GM21576 (cell line): ENCODE measurements at regions not wholly inside any gene's neighbourhood (a gene's known extent, or its start where the extent isn't known, plus 50 kb on each side); places are given as distances from the start of the nearest gene placed in this dataset.

ENCODE experiments used
- ATAC-seq: cut with Tn5 transposase; IDR thresholded peaks from one replicate; pipeline ENCODE4 v1.9.1; 2021; ENCODE audit warnings: mild to moderate bottlenecking, moderate library complexity; ENCODE audit not compliant: unreplicated experiment

DNA sequence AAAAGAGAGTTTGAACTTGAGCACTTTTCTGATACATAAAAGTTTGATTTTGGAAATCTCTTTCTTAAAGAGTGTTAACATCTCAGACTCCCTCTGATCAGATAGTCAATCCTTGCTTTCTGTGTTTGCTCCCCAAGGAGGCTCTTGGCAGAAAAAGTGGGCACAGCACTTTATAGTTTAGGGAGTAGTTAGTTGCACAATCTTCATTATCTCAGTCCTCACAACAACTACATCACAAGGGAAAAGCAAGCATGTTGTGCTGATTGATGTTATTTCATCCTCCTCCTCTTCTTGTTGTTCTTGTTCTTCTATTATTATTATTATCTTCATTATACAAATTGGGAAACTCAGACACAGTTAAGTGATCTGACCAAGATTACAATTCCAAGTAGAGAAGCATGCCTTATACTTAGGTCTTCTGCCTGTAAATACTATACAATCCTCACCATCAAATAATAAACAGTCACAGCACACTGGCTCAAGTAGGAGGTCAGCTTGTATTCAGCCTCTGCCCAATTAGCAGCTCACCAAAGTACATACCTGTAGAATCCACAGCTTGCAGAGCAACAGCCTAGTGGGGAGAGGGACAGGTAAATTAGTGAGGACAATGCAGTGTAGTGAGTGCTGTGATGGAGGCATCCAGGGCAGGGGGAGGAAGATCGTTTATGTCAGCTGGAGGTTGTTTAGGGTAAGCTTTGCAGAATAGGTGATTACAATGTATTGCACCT lies 304.1 kb upstream of the MME start:
- no peak for ATAC-seq

DNA sequence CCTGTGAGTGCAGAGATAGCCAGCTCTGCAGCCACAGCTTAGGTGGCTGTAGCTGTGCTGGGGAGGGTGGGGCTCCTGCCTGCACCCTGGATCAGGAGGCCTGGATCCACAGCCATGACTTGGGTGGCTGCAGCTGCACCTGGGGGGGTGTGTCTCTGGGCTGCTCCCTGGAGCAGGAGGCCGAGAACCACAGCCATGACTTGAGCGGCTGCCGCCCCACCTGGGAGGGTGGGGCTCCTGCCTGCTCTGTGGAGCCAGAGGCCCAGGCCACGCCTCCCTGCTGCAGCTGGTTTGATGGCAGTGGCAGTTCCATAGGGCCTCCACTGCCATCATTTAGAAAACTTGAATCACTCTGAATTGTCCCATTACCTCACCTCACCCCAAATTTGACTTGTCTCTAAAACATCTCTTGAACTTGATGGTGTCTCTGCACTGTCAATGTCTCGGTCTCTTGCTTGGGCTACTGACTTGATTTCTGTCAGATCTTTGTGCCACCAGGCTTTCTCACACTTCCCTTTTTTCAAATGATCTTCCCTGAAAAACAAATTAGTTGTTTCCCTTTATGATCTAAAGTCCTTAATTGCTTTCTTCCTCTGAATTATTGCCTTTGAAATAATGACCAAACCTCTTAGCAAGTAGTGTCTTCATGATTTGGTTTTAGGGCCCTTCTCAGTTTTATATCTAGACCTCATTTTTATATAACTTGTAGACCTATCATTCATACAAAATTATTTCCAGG lies 313.2 kb upstream of the MME start:
- no peak for ATAC-seq

DNA sequence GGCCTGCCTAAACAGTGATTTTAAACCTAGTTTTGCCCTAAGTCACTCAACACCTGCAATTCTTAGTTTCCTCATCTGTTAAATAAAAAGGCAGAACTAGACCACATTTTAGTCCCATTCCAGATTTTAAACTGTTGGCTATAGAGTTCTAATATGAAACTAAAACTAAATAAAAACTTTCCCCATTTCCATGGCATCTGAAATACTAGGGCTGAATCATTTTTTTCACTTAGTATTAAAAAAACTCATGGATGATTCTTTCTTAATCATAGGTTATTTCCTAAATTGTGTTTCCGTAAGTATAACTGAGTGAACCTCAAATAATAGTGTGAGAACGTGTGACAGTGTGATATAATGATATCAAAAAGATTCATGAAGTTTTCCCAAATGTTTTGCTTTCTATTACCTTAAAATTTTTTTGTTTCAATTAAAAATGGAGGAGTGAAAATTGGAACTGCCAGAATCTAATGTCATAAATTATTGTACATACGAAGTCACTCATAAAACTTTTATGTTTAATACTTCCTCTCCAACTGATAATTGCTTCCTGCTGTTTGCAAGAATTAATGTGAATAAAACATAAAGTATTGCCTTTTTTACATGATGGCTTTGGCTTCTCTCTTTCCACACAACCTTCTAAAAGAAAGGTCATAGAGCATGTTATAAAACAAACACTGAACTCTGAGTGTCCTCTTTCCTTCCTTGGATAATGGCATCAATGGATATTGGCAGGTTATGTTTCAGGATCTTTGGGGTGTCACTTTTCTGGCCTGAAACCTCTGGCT lies 315.1 kb upstream of the MME start:
- no peak for ATAC-seq

DNA sequence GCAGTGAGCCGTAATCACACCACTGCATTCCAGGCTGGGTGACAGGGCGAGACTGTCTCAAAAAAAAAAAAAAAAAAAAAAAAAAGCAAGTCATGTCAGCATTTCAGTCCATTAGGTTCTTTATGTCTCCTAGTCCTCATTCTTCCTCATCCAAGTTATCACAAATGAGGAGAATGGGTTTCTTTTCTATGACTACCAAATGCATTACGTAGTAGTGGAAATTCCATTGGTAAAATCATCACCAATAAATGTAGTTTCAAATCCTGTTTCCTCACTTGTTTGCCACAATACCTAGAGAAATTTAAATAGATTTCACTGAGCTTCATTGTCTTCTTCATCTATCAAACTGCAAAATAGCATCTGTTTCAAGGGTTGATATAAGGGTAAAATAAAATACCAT lies 317.6 kb upstream of the MME start:
- ATAC-seq, result no peak

- ATAC-seq, result no peak
Observed at GRCh38 chr3:154759966-154760365, 320.2 kb upstream of the MME start.

DNA sequence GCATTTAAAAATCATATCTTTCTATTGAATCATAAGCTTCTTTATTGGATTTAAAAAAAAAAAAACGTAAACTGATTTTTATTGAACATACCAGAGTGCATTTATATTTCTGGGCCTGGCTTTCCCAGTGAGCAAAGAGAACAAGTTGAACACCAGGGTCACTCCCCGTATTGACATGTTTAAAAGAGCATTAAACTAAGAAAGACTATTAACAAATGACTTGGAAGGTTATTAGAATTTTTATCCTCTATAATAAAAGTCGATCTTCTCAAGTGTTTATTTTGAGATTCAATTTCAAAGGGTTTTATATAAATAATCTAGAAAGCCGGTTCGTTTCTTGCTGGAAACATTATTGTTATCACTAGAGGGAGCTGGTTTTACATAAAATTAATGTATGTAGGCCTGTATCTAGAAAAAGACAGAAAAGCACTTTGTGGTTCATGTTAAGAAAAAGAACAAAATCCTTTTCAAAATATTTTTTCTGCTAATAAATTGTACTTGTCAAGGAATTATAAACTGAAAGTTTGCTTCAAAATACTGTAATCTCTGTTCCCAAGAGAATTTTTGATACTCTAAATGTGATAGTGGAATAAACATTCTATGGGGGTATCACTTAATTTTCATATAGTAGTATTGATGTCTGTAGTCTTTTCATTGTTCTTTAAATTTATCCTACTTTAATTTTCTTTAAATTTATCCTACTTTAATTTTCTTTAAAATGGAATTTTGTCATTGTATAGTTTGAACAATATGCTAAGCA lies 321.8 kb upstream of the MME start:
- no peak for ATAC-seq

DNA sequence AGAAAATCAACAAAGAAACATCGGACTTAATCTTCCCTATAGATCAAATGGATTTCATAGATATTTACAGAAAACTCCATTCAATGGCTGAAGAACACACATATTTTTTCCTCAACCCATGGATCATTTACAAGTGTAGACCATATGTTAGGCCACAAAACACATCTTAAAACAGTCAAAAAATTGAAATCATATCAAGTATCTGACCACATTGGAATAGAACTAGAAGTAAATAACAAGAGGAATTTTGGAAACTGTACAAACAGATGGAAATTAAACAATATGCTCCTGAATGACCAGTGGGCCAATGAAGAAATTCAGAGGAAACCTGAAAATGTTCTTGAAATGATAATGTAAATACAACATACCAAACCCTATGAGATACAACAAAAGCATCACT lies 323.1 kb upstream of the GPR149 start:
- no peak for ATAC-seq

DNA sequence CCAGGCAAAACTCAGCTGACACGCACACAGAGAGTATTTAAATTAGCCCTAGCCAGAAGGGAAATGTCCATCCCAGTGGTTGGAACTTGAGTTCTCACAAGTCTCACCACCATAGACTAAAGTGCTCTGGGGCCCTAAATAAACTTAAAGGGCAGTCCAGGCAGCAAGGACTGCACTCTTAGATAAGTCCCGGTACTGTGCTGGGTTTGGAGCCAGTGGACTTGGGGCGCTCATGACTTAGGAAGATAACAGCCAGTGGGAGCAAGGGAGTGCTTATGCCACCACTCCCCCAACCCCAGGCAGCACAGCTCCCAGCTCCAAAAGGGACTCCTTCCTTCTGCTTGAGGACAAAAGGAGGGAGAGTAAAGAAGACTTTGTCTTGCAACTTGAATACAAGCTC lies 319.5 kb upstream of the GPR149 start:
- no peak for ATAC-seq

DNA sequence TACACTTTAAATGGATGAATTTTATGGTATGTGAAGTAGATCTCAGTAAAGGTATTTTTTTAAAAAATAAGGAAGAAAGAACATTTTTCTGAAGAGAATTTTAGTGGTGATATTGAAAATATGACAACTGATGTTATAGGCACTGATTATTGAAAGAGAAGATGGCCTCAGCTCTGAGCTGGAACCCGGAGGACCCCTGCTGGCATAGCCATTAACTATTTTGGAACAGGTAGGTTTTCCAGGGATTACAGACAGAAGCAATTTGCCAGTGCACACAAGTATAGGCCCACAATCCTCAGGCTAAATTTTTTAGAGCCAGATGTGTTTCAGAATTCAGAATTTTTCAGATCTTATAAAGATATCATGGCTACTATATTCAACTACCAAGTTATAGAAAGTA lies 315.9 kb upstream of the GPR149 start:
- no peak for ATAC-seq

GRCh38 chr3:154745122-154745521 lies 315.1 kb upstream of the GPR149 start:
- no peak for ATAC-seq

DNA sequence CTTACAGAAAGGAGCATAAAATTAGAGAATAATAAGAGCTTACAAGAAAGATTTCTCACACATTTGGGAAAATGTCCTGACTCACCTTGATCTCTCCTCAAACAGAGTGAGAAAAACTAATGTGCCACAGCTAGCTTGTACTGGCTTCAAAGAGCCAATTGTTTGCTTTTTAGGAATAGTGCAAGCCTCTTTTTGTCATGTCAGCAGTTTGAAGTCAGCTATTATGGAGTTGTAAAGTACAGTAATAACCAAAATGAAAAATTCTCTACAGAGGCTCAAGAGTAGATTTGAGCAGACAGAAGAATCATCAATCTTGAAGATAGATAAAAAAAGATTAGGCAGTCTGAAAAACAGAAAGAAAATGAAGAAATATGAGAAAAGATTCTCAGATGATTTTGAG lies 313.4 kb upstream of the GPR149 start:
- ATAC-seq, result no peak

DNA sequence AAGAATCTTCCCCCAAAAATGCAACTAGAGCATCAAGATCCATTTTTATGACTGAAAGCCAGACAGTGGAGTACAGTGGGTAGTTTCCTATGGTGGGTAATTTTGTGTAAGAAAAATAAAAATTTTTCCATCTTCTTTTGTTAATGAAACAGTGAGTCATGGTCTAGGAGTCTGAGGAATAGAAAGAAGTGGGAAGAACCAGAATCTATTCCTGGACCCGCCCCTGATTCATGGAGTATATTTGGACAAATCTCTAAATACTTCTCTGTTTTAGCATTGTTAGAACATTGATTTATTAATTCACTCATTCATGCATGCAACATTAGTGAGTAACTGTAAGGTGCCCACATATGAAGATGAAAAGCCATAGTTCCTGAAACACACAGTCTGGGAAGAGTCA lies 304.5 kb upstream of the GPR149 start:
- ATAC-seq, result no peak

DNA sequence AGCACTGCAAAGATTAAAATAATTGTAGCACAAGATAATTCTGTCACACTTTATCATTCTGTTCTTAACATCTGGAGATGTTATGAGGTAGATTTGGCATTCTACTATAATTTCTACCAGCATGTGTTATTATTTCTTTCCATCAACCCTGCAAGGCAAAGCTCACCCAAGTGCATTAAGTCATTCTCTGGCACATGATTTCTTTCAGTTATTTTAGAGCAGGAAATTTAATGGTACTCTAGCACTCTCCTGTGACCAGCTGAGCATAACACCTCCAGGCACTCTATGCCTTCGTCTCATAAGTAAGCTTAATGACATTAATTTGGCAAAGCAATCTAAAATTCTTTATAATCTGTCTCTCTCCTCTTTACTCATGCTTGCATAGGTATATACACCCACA lies 300.2 kb upstream of the GPR149 start:
- ATAC-seq, result no peak

GRCh38 chr3:154729741-154730140 lies 299.8 kb upstream of the GPR149 start:
- ATAC-seq, result no peak

DNA sequence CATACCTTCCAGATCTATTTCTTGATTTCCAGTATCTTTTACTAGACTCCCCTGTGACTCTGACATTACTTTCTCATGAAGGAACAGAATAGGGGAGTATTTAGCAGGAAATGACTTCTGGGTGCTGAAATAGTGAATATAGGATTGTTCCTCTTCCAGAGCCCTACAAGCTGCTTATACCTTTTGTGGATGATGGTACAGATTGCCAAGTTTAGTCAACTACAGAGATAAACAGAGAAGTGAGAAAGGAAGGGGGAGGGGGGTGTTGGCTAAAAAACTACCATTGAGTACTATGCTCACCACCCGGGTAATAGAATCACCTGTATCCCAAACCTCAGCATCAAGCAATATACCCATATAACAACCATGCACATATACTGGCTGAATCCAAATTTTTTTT lies 298.3 kb upstream of the GPR149 start:
- no peak for ATAC-seq

DNA sequence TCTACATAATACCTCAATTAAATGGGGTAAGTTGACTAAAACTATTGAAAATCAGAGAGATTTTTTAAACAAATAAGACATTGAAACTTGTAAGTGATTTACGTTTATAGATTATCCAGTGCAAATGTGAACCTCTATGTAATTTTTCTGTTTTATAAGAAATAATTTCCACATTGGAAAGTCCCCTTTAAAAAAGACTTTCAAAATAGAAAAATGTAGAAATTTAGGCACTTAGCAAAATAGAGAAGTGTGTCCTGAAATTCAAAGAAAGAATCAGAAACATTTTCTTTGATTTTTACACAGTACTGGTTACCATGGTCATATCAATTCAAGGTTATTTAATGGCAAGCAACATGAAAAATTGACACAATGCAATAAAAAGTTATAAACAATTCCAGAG lies 290.9 kb upstream of the GPR149 start:
- ATAC-seq, result no peak

- ATAC-seq, result no peak
Observed at GRCh38 chr3:154718053-154718452, 288.1 kb upstream of the GPR149 start.

DNA sequence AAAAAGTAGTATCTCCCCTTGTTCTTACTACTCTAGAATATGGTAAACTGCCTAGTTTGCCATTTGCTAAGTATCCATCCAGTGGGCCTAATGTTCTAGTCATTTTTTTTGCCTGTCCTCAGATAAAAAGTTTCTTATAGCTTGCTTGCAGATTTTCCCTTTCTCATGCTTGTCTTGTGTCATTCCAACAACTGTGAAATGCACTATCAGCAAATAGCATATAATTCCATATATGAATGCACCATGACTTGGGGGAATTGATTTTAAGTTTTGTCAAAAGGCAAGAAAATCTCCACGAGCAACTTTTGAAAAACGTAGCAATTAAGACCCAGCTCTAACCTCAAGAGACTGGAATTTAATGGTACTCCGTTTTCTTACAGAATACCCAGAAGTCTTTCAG lies 286.2 kb upstream of the GPR149 start:
- ATAC-seq, result no peak

DNA sequence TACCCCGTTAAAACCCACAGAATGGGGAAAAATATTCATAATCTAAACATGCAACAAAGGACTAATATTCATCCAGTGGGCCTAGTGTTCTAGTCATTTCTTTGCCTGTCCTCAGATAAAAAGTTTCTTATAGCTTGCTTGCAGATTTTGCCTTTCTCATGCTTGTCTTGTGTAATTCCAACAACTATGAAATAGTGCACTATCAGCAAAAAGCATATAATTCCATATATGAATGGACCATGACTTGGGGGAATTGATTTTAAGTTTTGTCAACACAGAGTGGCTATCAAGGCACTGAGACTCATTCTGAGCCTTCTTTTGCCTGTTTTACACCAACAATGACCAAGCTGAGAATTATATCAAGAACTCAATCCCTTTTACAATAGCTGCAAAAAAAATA lies 278.6 kb upstream of the GPR149 start:
- ATAC-seq, result no peak

DNA sequence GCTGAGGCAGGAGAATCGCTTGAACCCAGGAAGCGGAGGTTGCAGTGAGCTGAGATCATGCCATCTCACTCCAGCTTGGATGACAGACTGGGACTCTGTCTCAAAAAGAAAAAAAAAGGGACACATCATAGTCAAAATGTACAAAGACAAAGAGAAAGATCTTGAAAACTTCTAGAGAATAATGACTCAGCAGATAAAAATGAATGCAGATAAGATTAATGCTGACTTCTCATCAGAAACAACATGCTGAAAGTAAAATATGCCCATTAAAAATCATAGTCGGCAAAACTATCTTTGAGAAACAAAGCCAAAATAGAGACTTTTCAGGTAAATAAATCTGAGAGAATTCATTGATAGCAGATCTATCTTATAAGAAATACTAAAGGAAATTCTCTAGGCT lies 271.1 kb upstream of the GPR149 start:
- no peak for ATAC-seq

GRCh38 chr3:154690413-154690812 lies 260.4 kb upstream of the GPR149 start:
- no peak for ATAC-seq
